ENCODE measurements at regions not wholly inside any gene's neighbourhood (a gene's known extent, or its start where the extent isn't known, plus 50 kb on each side); places are given as distances from the start of the nearest gene placed in this dataset.

- POLR2A ChIA-PET = no interaction called here
- intact Hi-C loops (cut with micrococcal nuclease; ENCODE audit: unreplicated experiment) = no loop called here
These were observed 256.6 kb upstream of the GLI3 start for GRCh38 chr7:42493436-42494198.

GRCh38 chr7:42492920-42493319 lies 255.9 kb upstream of the GLI3 start:
- intact Hi-C loops (cut with micrococcal nuclease; ENCODE audit: unreplicated experiment) (no loop called here), in situ Hi-C loops (cut with HindIII; ENCODE audit: low pct_unique_long_range_greater_than_20kb, low sequenced_read_pairs) (no loop called here)
- POLR2A ChIA-PET = no interaction called here
- CTCF ChIA-PET = no interaction called here
- H3K4me1 ChIP-seq (ENCODE audit: control insufficient read depth, insufficient read depth, low read length) = no peaks in the 10 kb centered on the region
- H3K36me3 ChIP-seq (ENCODE audit: control insufficient read depth, insufficient read depth, low read length) = no peaks in the 10 kb centered on the region
- BruUV-seq (replicated peaks) = no TSS peak
- TF ChIP-seq REST (IDR thresholded peaks at IDR 0.05; ENCODE audit: insufficient read depth in 1 of 2, low read depth in 2 of 2, low read length in 1 of 2) (no peak), CTCF (IDR thresholded peaks at IDR 0.05) (no peak), SIN3A (IDR thresholded peaks at IDR 0.05; ENCODE audit: borderline replicate concordance, insufficient read depth, low read depth, low read length) (no peak), TCF7L2 (IDR thresholded peaks at IDR 0.05; ENCODE audit: low read depth, low read length) (no peak), POLR2AphosphoS5 (IDR thresholded peaks at IDR 0.05; ENCODE audit: low read depth, low read length) (no peak)
- H3K4me3 ChIP-seq (ENCODE audit: low read depth in 2 of 2, low read length in 2 of 2) = no peak overlapping the region
- H3K9me3 ChIP-seq (ENCODE audit: control insufficient read depth, insufficient read depth, low read depth, low read length) = no peaks in the 10 kb centered on the region
- H3K27me3 ChIP-seq (ENCODE audit: control insufficient read depth, insufficient read depth, low read length) = no peaks in the 10 kb centered on the region
- no peak overlapping the region for H3K27ac ChIP-seq (ENCODE audit: low read length)
- no peak for ATAC-seq
- DNase-seq (ENCODE audit: low read depth, low spot score) = no peak

More at GRCh38 chr7:42493436-42494198, 256.6 kb upstream of the GLI3 start:
- Histone ChIP-seq H3K4me3 (ENCODE audit: low read depth in 2 of 2, low read length in 2 of 2) (no peak overlapping the region; a peak in 1 of 4 replicates), H3K27ac (ENCODE audit: low read length) (no peak overlapping the region), H3K4me1 (ENCODE audit: control insufficient read depth, insufficient read depth, low read length) (no peaks in the 10 kb centered on the region), H3K9me3 (ENCODE audit: control insufficient read depth, insufficient read depth, low read depth, low read length) (no peaks in the 10 kb centered on the region), H3K27me3 (ENCODE audit: control insufficient read depth, insufficient read depth, low read length) (no peaks in the 10 kb centered on the region), H3K36me3 (ENCODE audit: control insufficient read depth, insufficient read depth, low read length) (no peaks in the 10 kb centered on the region)
- in situ Hi-C loops (cut with HindIII; ENCODE audit: low pct_unique_long_range_greater_than_20kb, low sequenced_read_pairs) = no loop called here
- DNase-seq (ENCODE audit: low read depth, low spot score) (no peak), ATAC-seq (peak; percentile 62; the same call in 1 of the 2 replicates)
- TF ChIP-seq CTCF (IDR thresholded peaks at IDR 0.05) (no peak), TCF7L2 (IDR thresholded peaks at IDR 0.05; ENCODE audit: low read depth, low read length) (no peak), POLR2AphosphoS5 (IDR thresholded peaks at IDR 0.05; ENCODE audit: low read depth, low read length) (no peak), REST (IDR thresholded peaks at IDR 0.05; ENCODE audit: insufficient read depth in 1 of 2, low read depth in 2 of 2, low read length in 1 of 2) (no peak), SIN3A (IDR thresholded peaks at IDR 0.05; ENCODE audit: borderline replicate concordance, insufficient read depth, low read depth, low read length) (no peak)
- CTCF ChIA-PET = no interaction called here
- no TSS peak for BruUV-seq (replicated peaks)
